ENCODE measurements at regions not wholly inside any gene's neighbourhood (a gene's known extent, or its start where the extent isn't known, plus 50 kb on each side); places are given as distances from the start of the nearest gene placed in this dataset.

DNA sequence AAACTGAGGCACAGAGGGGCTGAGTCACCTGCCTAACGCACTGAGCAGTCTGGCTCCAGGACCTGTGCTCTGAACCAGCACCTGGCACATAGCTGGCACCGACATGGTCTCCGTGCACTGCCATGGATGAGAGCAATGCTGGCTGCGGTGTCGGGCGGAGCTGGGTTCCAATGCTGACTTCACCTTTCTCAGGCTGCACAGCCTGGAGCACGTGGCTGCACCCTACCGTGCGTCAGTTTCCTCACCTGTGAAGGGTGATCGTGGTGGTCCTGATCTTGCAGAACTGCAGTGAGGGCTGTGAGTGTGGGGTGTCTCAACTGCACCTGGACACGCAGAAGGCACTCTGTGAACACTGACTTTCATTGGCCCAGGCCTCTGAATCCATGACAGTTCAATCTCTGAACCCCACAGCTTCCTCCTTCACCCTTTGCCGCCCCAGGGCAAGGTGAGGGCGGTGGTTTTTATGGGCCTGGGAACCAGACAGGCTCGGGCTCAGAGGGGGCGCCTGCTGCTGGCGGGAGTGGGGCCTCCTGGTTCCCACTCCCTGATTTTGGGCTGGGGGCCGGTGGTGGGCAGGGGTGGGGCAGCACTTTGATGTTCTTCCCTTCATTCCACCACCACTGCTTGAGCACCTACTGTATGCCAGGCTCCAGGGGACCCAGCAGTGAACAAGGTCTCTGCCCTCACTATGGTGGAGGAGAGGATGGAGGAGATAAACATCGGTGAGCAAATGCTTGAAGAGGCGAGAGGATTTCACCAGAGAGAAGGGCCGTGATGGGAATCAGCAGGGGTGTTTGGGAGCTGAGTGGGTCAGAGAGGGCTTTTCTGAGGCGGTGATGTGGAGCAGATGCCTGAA is 102.9 kb downstream of the CEBPB start (continued):
- TF ChIP-seq, protein P1, sequence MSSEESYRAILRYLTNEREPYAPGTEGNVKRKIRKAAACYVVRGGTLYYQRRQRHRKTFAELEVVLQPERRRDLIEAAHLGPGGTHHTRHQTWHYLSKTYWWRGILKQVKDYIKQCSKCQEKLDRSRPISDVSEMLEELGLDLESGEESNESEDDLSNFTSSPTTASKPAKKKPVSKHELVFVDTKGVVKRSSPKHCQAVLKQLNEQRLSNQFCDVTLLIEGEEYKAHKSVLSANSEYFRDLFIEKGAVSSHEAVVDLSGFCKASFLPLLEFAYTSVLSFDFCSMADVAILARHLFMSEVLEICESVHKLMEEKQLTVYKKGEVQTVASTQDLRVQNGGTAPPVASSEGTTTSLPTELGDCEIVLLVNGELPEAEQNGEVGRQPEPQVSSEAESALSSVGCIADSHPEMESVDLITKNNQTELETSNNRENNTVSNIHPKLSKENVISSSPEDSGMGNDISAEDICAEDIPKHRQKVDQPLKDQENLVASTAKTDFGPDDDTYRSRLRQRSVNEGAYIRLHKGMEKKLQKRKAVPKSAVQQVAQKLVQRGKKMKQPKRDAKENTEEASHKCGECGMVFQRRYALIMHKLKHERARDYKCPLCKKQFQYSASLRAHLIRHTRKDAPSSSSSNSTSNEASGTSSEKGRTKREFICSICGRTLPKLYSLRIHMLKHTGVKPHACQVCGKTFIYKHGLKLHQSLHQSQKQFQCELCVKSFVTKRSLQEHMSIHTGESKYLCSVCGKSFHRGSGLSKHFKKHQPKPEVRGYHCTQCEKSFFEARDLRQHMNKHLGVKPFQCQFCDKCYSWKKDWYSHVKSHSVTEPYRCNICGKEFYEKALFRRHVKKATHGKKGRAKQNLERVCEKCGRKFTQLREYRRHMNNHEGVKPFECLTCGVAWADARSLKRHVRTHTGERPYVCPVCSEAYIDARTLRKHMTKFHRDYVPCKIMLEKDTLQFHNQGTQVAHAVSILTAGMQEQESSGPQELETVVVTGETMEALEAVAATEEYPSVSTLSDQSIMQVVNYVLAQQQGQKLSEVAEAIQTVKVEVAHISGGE (CRISPR knock-in tag; IDR thresholded peaks at IDR 0.05): no peak
- TF ChIP-seq ETV5 (CRISPR knock-in tag; IDR thresholded peaks at IDR 0.05; ENCODE audit: low read depth) (no peak), PHTF2 (CRISPR knock-in tag; IDR thresholded peaks at IDR 0.05) (no peak), ZNF717 (CRISPR knock-in tag; IDR thresholded peaks at IDR 0.05) (no peak), IRF2 (CRISPR knock-in tag; IDR thresholded peaks at IDR 0.05) (no peak), POLR2H (tag; IDR thresholded peaks at IDR 0.05; ENCODE audit: low read depth) (no peak), MAFF (IDR thresholded peaks at IDR 0.05; ENCODE audit: low read length) (no peak)
- TF ChIP-seq, protein P2, sequence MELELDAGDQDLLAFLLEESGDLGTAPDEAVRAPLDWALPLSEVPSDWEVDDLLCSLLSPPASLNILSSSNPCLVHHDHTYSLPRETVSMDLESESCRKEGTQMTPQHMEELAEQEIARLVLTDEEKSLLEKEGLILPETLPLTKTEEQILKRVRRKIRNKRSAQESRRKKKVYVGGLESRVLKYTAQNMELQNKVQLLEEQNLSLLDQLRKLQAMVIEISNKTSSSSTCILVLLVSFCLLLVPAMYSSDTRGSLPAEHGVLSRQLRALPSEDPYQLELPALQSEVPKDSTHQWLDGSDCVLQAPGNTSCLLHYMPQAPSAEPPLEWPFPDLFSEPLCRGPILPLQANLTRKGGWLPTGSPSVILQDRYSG (tag; conservative IDR thresholded peaks at IDR 0.05; ENCODE audit: low read depth): peak; percentile 19; the same call in 1 of the 2 replicates
- TF ChIP-seq, protein P3, sequence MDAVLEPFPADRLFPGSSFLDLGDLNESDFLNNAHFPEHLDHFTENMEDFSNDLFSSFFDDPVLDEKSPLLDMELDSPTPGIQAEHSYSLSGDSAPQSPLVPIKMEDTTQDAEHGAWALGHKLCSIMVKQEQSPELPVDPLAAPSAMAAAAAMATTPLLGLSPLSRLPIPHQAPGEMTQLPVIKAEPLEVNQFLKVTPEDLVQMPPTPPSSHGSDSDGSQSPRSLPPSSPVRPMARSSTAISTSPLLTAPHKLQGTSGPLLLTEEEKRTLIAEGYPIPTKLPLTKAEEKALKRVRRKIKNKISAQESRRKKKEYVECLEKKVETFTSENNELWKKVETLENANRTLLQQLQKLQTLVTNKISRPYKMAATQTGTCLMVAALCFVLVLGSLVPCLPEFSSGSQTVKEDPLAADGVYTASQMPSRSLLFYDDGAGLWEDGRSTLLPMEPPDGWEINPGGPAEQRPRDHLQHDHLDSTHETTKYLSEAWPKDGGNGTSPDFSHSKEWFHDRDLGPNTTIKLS (IDR thresholded peaks at IDR 0.05; ENCODE audit: borderline replicate concordance, low read depth): no peak
- TF ChIP-seq, protein P4, sequence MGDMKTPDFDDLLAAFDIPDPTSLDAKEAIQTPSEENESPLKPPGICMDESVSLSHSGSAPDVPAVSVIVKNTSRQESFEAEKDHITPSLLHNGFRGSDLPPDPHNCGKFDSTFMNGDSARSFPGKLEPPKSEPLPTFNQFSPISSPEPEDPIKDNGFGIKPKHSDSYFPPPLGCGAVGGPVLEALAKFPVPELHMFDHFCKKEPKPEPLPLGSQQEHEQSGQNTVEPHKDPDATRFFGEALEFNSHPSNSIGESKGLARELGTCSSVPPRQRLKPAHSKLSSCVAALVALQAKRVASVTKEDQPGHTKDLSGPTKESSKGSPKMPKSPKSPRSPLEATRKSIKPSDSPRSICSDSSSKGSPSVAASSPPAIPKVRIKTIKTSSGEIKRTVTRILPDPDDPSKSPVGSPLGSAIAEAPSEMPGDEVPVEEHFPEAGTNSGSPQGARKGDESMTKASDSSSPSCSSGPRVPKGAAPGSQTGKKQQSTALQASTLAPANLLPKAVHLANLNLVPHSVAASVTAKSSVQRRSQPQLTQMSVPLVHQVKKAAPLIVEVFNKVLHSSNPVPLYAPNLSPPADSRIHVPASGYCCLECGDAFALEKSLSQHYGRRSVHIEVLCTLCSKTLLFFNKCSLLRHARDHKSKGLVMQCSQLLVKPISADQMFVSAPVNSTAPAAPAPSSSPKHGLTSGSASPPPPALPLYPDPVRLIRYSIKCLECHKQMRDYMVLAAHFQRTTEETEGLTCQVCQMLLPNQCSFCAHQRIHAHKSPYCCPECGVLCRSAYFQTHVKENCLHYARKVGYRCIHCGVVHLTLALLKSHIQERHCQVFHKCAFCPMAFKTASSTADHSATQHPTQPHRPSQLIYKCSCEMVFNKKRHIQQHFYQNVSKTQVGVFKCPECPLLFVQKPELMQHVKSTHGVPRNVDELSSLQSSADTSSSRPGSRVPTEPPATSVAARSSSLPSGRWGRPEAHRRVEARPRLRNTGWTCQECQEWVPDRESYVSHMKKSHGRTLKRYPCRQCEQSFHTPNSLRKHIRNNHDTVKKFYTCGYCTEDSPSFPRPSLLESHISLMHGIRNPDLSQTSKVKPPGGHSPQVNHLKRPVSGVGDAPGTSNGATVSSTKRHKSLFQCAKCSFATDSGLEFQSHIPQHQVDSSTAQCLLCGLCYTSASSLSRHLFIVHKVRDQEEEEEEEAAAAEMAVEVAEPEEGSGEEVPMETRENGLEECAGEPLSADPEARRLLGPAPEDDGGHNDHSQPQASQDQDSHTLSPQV (IDR thresholded peaks at IDR 0.05): no peak; the same call in none of the 2 replicates
- TF ChIP-seq, protein P5, sequence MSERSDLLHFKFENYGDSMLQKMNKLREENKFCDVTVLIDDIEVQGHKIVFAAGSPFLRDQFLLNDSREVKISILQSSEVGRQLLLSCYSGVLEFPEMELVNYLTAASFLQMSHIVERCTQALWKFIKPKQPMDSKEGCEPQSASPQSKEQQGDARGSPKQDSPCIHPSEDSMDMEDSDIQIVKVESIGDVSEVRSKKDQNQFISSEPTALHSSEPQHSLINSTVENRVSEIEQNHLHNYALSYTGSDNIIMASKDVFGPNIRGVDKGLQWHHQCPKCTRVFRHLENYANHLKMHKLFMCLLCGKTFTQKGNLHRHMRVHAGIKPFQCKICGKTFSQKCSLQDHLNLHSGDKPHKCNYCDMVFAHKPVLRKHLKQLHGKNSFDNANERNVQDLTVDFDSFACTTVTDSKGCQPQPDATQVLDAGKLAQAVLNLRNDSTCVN (CRISPR knock-in tag; IDR thresholded peaks at IDR 0.05): no peak
- TF ChIP-seq, protein P6, sequence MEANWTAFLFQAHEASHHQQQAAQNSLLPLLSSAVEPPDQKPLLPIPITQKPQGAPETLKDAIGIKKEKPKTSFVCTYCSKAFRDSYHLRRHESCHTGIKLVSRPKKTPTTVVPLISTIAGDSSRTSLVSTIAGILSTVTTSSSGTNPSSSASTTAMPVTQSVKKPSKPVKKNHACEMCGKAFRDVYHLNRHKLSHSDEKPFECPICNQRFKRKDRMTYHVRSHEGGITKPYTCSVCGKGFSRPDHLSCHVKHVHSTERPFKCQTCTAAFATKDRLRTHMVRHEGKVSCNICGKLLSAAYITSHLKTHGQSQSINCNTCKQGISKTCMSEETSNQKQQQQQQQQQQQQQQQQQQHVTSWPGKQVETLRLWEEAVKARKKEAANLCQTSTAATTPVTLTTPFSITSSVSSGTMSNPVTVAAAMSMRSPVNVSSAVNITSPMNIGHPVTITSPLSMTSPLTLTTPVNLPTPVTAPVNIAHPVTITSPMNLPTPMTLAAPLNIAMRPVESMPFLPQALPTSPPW (CRISPR knock-in tag; IDR thresholded peaks at IDR 0.05): no peak

Data from K562 (cell line).